Prostate gland (tissue), 2 donors: ENCODE measurements at regions not wholly inside any gene's neighbourhood (a gene's known extent, or its start where the extent isn't known, plus 50 kb on each side); places are given as distances from the start of the nearest gene placed in this dataset.

Experiments
- POLR2A ChIP-seq: fragments of 450-650 bp; IDR thresholded peaks from one replicate; pipeline ENCODE4 v1.6.1; 2016; ENCODE audit warnings: antibody characterized with exemption, mild to moderate bottlenecking
- POLR2AphosphoS5 ChIP-seq: sonication (generic); formaldehyde crosslinking; IDR thresholded peaks from one replicate; pipeline ENCODE4 v1.6.1; 2017; ENCODE audit warnings: antibody characterized with exemption
- TF ChIP-seq, protein P1 (sequence below), 4 experiments: fragments of 200-600 bp in 2 of 4; fragments of 450-650 bp in 2 of 4; sonication (generic) in 2 of 4; IDR thresholded peaks; 1 replicate in 3 of 4; 2 replicates in 1 of 4; pipeline ENCODE4 v1.5.1; 2016 to 2019; ENCODE audit warnings: antibody characterized with exemption in 4 of 4, mild to moderate bottlenecking in 2 of 4, moderate library complexity in 2 of 4

DNA sequence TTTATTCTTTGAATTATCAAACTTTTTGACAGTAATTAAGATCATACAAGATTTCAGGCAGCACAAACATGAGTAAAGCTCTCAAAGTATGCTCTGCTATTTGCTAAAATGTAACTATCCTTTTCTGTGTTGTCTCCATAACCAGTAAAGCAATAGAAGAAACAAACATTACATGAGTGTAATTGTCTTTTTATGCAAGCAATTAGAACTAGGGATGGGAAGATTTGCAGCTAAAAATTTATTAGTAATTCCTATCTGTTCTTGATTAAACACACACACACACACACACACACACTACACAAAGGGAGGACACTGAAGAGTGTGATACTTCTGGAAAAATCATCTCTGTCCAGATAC, 512.9 kb downstream of the FAT4 start:
- TF ChIP-seq POLR2A (no peak), POLR2AphosphoS5 (no peak)
- TF ChIP-seq, protein P1, sequence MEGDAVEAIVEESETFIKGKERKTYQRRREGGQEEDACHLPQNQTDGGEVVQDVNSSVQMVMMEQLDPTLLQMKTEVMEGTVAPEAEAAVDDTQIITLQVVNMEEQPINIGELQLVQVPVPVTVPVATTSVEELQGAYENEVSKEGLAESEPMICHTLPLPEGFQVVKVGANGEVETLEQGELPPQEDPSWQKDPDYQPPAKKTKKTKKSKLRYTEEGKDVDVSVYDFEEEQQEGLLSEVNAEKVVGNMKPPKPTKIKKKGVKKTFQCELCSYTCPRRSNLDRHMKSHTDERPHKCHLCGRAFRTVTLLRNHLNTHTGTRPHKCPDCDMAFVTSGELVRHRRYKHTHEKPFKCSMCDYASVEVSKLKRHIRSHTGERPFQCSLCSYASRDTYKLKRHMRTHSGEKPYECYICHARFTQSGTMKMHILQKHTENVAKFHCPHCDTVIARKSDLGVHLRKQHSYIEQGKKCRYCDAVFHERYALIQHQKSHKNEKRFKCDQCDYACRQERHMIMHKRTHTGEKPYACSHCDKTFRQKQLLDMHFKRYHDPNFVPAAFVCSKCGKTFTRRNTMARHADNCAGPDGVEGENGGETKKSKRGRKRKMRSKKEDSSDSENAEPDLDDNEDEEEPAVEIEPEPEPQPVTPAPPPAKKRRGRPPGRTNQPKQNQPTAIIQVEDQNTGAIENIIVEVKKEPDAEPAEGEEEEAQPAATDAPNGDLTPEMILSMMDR (IDR thresholded peaks at IDR 0.05): no peak
